ENCODE measurements at regions not wholly inside any gene's neighbourhood (a gene's known extent, or its start where the extent isn't known, plus 50 kb on each side); places are given as distances from the start of the nearest gene placed in this dataset.
A peak's percentile ranks its signal among the peaks of the same experiment; 100 is the strongest.

- no peak for TF ChIP-seq GRHL1 (CRISPR knock-in tag; conservative IDR thresholded peaks at IDR 0.05)
- no peak; the same call in 1 of the 2 replicates for TF ChIP-seq ZNF607 (CRISPR knock-in tag; IDR thresholded peaks at IDR 0.05; ENCODE audit: borderline replicate concordance)
- peak; percentile 72 for TF ChIP-seq POLR2G (IDR thresholded peaks at IDR 0.05; ENCODE audit: low read depth, low read length)
- peak; percentile 76 for TF ChIP-seq ZSCAN21 (CRISPR knock-in tag; IDR thresholded peaks at IDR 0.05; ENCODE audit: borderline replicate concordance)
- peak; percentile 76; the same call in 1 of the 2 replicates for TF ChIP-seq PHF21A (CRISPR knock-in tag; IDR thresholded peaks at IDR 0.05)
- peak; percentile 48; the same call in 1 of the 2 replicates for TF ChIP-seq TFE3 (CRISPR knock-in tag; IDR thresholded peaks at IDR 0.05)
- TF ChIP-seq KLF12 (CRISPR knock-in tag; IDR thresholded peaks at IDR 0.05; ENCODE audit: borderline replicate concordance): 0 out of 2 replicates have a peak, but pooled peaks have one; percentile 52
- 0 out of 2 replicates have a peak, but pooled peaks have one; percentile 40 for TF ChIP-seq ZNF335 (CRISPR knock-in tag; IDR thresholded peaks at IDR 0.05)
- peak; percentile 72; the same call in 1 of the 2 replicates for TF ChIP-seq ZNF800 (CRISPR knock-in tag; IDR thresholded peaks at IDR 0.05)
- peak; percentile 89 for TF ChIP-seq GFI1 (CRISPR knock-in tag; IDR thresholded peaks at IDR 0.05; ENCODE audit: borderline replicate concordance)
- peak; percentile 59 for TF ChIP-seq IRF2 (CRISPR knock-in tag; IDR thresholded peaks at IDR 0.05)
- TF ChIP-seq ZNF597 (CRISPR knock-in tag; IDR thresholded peaks at IDR 0.05): no peak
- no peak for TF ChIP-seq ZNF577 (CRISPR knock-in tag; IDR thresholded peaks at IDR 0.05; ENCODE audit: borderline replicate concordance, low read depth)
- TF ChIP-seq MEIS2 (CRISPR knock-in tag; IDR thresholded peaks at IDR 0.05): peak; percentile 69; the same call in 1 of the 2 replicates
- TF ChIP-seq PAWR (CRISPR knock-in tag; IDR thresholded peaks at IDR 0.05; ENCODE audit: borderline replicate concordance): no peak
- 0 out of 2 replicates have a peak, but pooled peaks have one; percentile 29 for TF ChIP-seq PRDM10 (CRISPR knock-in tag; IDR thresholded peaks at IDR 0.05; ENCODE audit: low read depth)
- peak; percentile 16; the same call in 1 of the 2 replicates for TF ChIP-seq KDM2A (CRISPR knock-in tag; IDR thresholded peaks at IDR 0.05; ENCODE audit: borderline replicate concordance, low read depth)
These were observed 55.1 kb upstream of the RASA2 start (continued) for GRCh38 chr3:141431411-141432378.

All from HepG2 (cell line).